ENCODE measurements at regions not wholly inside any gene's neighbourhood (a gene's known extent, or its start where the extent isn't known, plus 50 kb on each side); places are given as distances from the start of the nearest gene placed in this dataset.

GRCh38 chr6:168155193-168155592, 76.2 kb upstream of the FRMD1 start:
- ChIA-PET POLR2A (ENCODE audit: unreplicated experiment) (no interaction called here), CTCF (no interaction called here)
- no peak overlapping the region for H3K23ac ChIP-seq (ENCODE audit: low read depth, low read length)
- H2AK5ac ChIP-seq (ENCODE audit: low read depth, low read length) = no peak overlapping the region
- H3K4ac ChIP-seq (ENCODE audit: low read depth, low read length) = no peak overlapping the region
- H4K8ac ChIP-seq (ENCODE audit: low read depth in 2 of 2, low read length in 2 of 2) = no peak overlapping the region
- TF ChIP-seq RAD21 (IDR thresholded peaks at IDR 0.05; ENCODE audit: low read length) (no peak), NFE2L2 (IDR thresholded peaks at IDR 0.05; ENCODE audit: low read depth, low read length) (peak; percentile 87), BHLHE40 (IDR thresholded peaks at IDR 0.05; ENCODE audit: low read depth, low read length) (no peak), CHD1 (IDR thresholded peaks at IDR 0.05; ENCODE audit: low read depth, low read length) (no peak), CEBPB (IDR thresholded peaks at IDR 0.05; ENCODE audit: low read depth, low read length) (0 out of 2 replicates have a peak, but pooled peaks have one; percentile 20), SMC3 (IDR thresholded peaks at IDR 0.05; ENCODE audit: low read depth, low read length) (no peak), MXI1 (IDR thresholded peaks at IDR 0.05; ENCODE audit: borderline replicate concordance, low read depth, low read length) (no peak), RCOR1 (IDR thresholded peaks at IDR 0.05; ENCODE audit: insufficient replicate concordance, low read length) (no peak), POLR2A (IDR thresholded peaks at IDR 0.05; ENCODE audit: low read depth, low read length) (no peak), CTCF (conservative IDR thresholded peaks at IDR 0.05; ENCODE audit: low read depth, low read length) (no peak), MAFK (IDR thresholded peaks at IDR 0.05; ENCODE audit: low read depth, low read length) (no peak), MAZ (IDR thresholded peaks at IDR 0.05; ENCODE audit: borderline replicate concordance, low read depth, low read length) (no peak), RFX5 (IDR thresholded peaks at IDR 0.05; ENCODE audit: low read depth, low read length) (no peak), USF2 (IDR thresholded peaks at IDR 0.05; ENCODE audit: low read depth, low read length) (no peak), FOS (IDR thresholded peaks at IDR 0.05; ENCODE audit: low read depth, low read length) (peak; percentile 65)
- TF ChIP-seq, protein P1, sequence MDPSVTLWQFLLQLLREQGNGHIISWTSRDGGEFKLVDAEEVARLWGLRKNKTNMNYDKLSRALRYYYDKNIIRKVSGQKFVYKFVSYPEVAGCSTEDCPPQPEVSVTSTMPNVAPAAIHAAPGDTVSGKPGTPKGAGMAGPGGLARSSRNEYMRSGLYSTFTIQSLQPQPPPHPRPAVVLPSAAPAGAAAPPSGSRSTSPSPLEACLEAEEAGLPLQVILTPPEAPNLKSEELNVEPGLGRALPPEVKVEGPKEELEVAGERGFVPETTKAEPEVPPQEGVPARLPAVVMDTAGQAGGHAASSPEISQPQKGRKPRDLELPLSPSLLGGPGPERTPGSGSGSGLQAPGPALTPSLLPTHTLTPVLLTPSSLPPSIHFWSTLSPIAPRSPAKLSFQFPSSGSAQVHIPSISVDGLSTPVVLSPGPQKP (IDR thresholded peaks at IDR 0.05; ENCODE audit: borderline replicate concordance, low read depth, low read length) = no peak
- no peak overlapping the region for H4K91ac ChIP-seq (ENCODE audit: insufficient read depth, low read depth, low read length)
- no peak overlapping the region for H3K56ac ChIP-seq (ENCODE audit: extremely low read depth, insufficient read depth, low read length)
- no peak overlapping the region for H2AK9ac ChIP-seq (replicated peaks; ENCODE audit: low read depth, low read length, poor library complexity)
- no peak overlapping the region for H2BK15ac ChIP-seq (ENCODE audit: low read depth, low read length)
- BruUV-seq (replicated peaks) = no TSS peak
- no peak overlapping the region for H3K27ac ChIP-seq (ENCODE audit: insufficient read depth, low read length)
- intact Hi-C loops (cut with micrococcal nuclease) = loop anchor here (10.0 kb wide), 1 partner anchor 1370 kb away; no protein-coding TSS in a partner anchor
- ATAC-seq (ENCODE audit: low read depth) = 0 out of 2 replicates have a peak, but pooled peaks have one; percentile 12
- H3K9me3 ChIP-seq (ENCODE audit: control insufficient read depth, insufficient read depth, low read length) = no peaks in the 10 kb centered on the region
- peaks cover 3% of the 10 kb centered on the region; the same call in 1 of the 2 replicates for H3K27me3 ChIP-seq (ENCODE audit: control insufficient read depth, insufficient read depth, low read length)
- H3K9me1 ChIP-seq (ENCODE audit: insufficient read depth, low read length) = no peaks in the 10 kb centered on the region
- no peaks in the 10 kb centered on the region for H3K79me1 ChIP-seq (ENCODE audit: low read depth in 1 of 2, low read length in 2 of 2)
- dilution Hi-C loops (cut with HindIII; ENCODE audit: low sequenced_read_pairs, unreplicated experiment) = no loop called here
- H3K4me1 ChIP-seq (ENCODE audit: control insufficient read depth, insufficient read depth, low read length) = peaks cover 8% of the 10 kb centered on the region
- DNase-seq = peak; percentile 67
- in situ Hi-C loops (cut with MboI; ENCODE audit: low sequenced_read_pairs) = no loop called here
- H4K20me1 ChIP-seq (ENCODE audit: insufficient read depth, low read length) = no peaks in the 10 kb centered on the region
- no peak overlapping the region for H4K5ac ChIP-seq (ENCODE audit: low read depth, low read length)
- no peak overlapping the region for H3K9ac ChIP-seq (ENCODE audit: low read depth, low read length)
- no CpG with 5 or more reads among the region's 5 CpGs for WGBS, 2 experiments (ENCODE audit: extremely low coverage in 2 of 2, insufficient read length in 1 of 2)
- no peak overlapping the region for H2BK20ac ChIP-seq (ENCODE audit: low read depth, low read length)
- no peak overlapping the region for H2BK120ac ChIP-seq (ENCODE audit: low read depth, low read length)
- no peak overlapping the region for H2AFZ ChIP-seq (replicated peaks; ENCODE audit: low read length, poor library complexity)
- H3K4me3 ChIP-seq (ENCODE audit: insufficient read depth, low read depth, low read length) = no peak overlapping the region
- H3K14ac ChIP-seq (replicated peaks; ENCODE audit: low read depth, low read length) = no peak overlapping the region
- H2BK5ac ChIP-seq (ENCODE audit: low read depth, low read length, poor library complexity, severe bottlenecking) = no peak overlapping the region
- H3K4me2 ChIP-seq (ENCODE audit: low read depth, low read length) = no peak overlapping the region
- H3K36me3 ChIP-seq (ENCODE audit: control insufficient read depth, insufficient read depth, low read length) = no peaks in the 10 kb centered on the region
- H3K18ac ChIP-seq (ENCODE audit: low read depth, low read length) = no peak overlapping the region

Data from IMR-90 (cell line).